AG09319 (cell line): ENCODE measurements at regions not wholly inside any gene's neighbourhood (a gene's known extent, or its start where the extent isn't known, plus 50 kb on each side); places are given as distances from the start of the nearest gene placed in this dataset.

Source experiments
- DNase-seq: peaks from one replicate; pipeline ENCODE4 v3.0.0-alpha.2; 2010; ENCODE audit warnings: low read depth; ENCODE audit errors: extremely low read depth
- CTCF ChIP-seq: IDR thresholded peaks from 2 replicates; pipeline ENCODE4 v1.5.1; 2011; ENCODE audit warnings: low read depth, mild to moderate bottlenecking, inconsistent platforms, low read length, moderate library complexity

- TF ChIP-seq CTCF: no peak
- no peak for DNase-seq
These were observed 127.7 kb upstream of the SLC24A5 start for GRCh38 chr15:47993051-47993450.

DNA sequence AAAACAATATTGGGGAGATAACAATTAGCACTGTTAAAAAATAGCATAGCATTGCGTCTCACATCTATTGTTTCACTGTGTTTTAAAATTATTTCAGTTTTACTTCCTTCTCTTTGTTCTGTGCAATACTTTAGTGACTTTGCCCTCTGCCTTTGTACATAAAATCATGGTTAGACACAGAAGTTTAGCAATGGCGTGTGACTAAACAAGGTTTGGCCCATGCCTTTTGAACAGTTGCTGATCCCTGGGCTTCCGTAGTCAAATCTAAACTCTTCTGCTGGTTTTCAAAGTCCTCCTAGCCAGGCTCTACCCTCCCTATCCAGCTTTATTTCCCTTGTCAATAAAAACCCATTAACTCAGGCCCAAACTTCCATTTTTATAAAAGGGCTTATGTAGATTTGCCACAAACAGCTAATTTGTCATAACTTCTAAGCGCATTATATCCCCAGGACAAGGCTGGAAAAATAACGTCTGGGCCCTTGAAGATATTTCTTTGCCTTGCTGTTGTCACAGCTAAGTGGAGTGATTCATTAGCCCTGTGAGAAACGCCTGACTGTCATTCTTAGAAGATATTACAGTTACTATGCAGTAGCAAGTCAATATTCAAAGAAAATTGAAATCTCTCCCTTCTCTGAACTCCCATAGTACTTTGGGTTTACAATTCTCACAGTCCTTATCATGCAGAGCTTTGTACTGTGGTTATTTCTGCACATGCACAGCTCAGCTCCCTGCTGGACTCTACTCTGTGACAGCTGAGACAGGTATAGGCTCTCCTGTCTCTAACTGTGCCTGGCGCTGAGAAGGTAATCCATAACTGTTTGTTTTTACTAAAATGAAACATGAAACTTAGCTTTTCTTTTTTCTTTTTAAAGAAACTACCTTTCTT lies 123.4 kb upstream of the SLC24A5 start:
- DNase-seq: no peak
- TF ChIP-seq CTCF: no peak

GRCh38 chr15:47998619-47999019 lies 122.2 kb upstream of the SLC24A5 start:
- DNase-seq: no peak
- TF ChIP-seq CTCF: no peak

GRCh38 chr15:48001393-48002039 lies 119.3 kb upstream of the SLC24A5 start:
- TF ChIP-seq CTCF: no peak
- no peak for DNase-seq

- no peak for DNase-seq
- TF ChIP-seq CTCF: no peak
These were observed 118.0 kb upstream of the SLC24A5 start for GRCh38 chr15:48002767-48003166.

- DNase-seq: no peak
- no peak for TF ChIP-seq CTCF
These were observed 117.3 kb upstream of the SLC24A5 start for GRCh38 chr15:48003441-48003840.

DNA sequence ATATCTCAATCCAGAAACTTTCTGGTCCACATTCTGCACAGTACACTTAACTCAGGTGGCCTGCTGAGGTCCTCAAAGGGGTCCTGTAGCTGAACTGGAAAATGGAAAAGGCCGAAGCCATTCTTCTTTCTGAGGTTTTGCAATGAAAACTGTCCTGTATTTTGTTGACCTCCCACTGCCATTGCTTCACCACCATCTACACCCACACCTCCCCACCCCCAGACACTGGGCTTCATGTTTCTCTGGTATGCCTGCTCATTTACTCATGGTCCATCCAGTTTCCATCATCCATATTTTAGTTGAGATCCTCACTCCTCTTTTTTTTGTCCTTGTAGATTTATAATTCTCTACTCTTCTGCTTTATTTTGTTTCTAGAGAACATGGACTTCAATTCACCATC lies 115.7 kb upstream of the SLC24A5 start:
- DNase-seq: no peak
- TF ChIP-seq CTCF: no peak
